ENCODE measurements at regions not wholly inside any gene's neighbourhood (a gene's known extent, or its start where the extent isn't known, plus 50 kb on each side); places are given as distances from the start of the nearest gene placed in this dataset.

GRCh38 chr19:29386970-29387369, 138.8 kb upstream of the VSTM2B start:
- H3K4me1 ChIP-seq (ENCODE audit: insufficient read depth, low read length): no peaks in the 10 kb centered on the region

GRCh38 chr19:29387586-29387985, 138.2 kb upstream of the VSTM2B start:
- DNase-seq (ENCODE audit: insufficient read length, low spot score, missing footprints): no peak
- Histone ChIP-seq H3K4me1 (ENCODE audit: insufficient read depth, low read length) (no peaks in the 10 kb centered on the region), H3K4me2 (ENCODE audit: insufficient read depth, low read length) (no peak overlapping the region), H3K79me2 (ENCODE audit: insufficient read depth, low read length) (no peaks in the 10 kb centered on the region), H3K4me3 (ENCODE audit: insufficient read depth, low read length) (no peak overlapping the region), H3K27ac (ENCODE audit: low read depth, low read length) (no peak overlapping the region), H2AFZ (ENCODE audit: low read length) (no peak overlapping the region), H3K27me3 (ENCODE audit: insufficient read depth, low read length) (no peaks in the 10 kb centered on the region), H4K20me1 (ENCODE audit: insufficient read depth, low read length) (no peaks in the 10 kb centered on the region), H3K36me3 (ENCODE audit: insufficient read depth, low read length) (no peaks in the 10 kb centered on the region), H3K9me3 (ENCODE audit: low read depth, low read length) (peaks cover 5% of the 10 kb centered on the region)
- no peak for TF ChIP-seq CTCF (IDR thresholded peaks at IDR 0.05; ENCODE audit: extremely low read depth, low read depth, low read length)

More at GRCh38 chr19:29386970-29387369, 138.8 kb upstream of the VSTM2B start:
- Histone ChIP-seq H2AFZ (ENCODE audit: low read length) (no peak overlapping the region), H3K36me3 (ENCODE audit: insufficient read depth, low read length) (no peaks in the 10 kb centered on the region), H3K4me2 (ENCODE audit: insufficient read depth, low read length) (no peak overlapping the region), H3K4me3 (ENCODE audit: insufficient read depth, low read length) (no peak overlapping the region), H3K9me3 (ENCODE audit: low read depth, low read length) (peaks cover 5% of the 10 kb centered on the region), H4K20me1 (ENCODE audit: insufficient read depth, low read length) (no peaks in the 10 kb centered on the region), H3K79me2 (ENCODE audit: insufficient read depth, low read length) (no peaks in the 10 kb centered on the region), H3K27ac (ENCODE audit: low read depth, low read length) (no peak overlapping the region), H3K27me3 (ENCODE audit: insufficient read depth, low read length) (no peaks in the 10 kb centered on the region)
- no peak for TF ChIP-seq CTCF (IDR thresholded peaks at IDR 0.05; ENCODE audit: extremely low read depth, low read depth, low read length)
- no peak for DNase-seq (ENCODE audit: insufficient read length, low spot score, missing footprints)

GRCh38 chr19:29389495-29389894, 136.3 kb upstream of the VSTM2B start:
- no peak for TF ChIP-seq CTCF (IDR thresholded peaks at IDR 0.05; ENCODE audit: extremely low read depth, low read depth, low read length)
- H3K27ac ChIP-seq (ENCODE audit: low read depth, low read length): no peak overlapping the region
- H2AFZ ChIP-seq (ENCODE audit: low read length): no peak overlapping the region
- H3K36me3 ChIP-seq (ENCODE audit: insufficient read depth, low read length): no peaks in the 10 kb centered on the region
- no peaks in the 10 kb centered on the region for H3K27me3 ChIP-seq (ENCODE audit: insufficient read depth, low read length)
- H3K4me3 ChIP-seq (ENCODE audit: insufficient read depth, low read length): no peak overlapping the region
- DNase-seq (ENCODE audit: insufficient read length, low spot score, missing footprints): no peak
- no peaks in the 10 kb centered on the region for H3K79me2 ChIP-seq (ENCODE audit: insufficient read depth, low read length)
- H3K4me1 ChIP-seq (ENCODE audit: insufficient read depth, low read length): no peaks in the 10 kb centered on the region
- H3K9me3 ChIP-seq (ENCODE audit: low read depth, low read length): peaks cover 5% of the 10 kb centered on the region
- no peaks in the 10 kb centered on the region for H4K20me1 ChIP-seq (ENCODE audit: insufficient read depth, low read length)
- no peak overlapping the region for H3K4me2 ChIP-seq (ENCODE audit: insufficient read depth, low read length)

GRCh38 chr19:29390742-29391141, 135.1 kb upstream of the VSTM2B start:
- Histone ChIP-seq H3K9me3 (ENCODE audit: low read depth, low read length) (peaks cover 5% of the 10 kb centered on the region), H3K27ac (ENCODE audit: low read depth, low read length) (no peak overlapping the region), H3K36me3 (ENCODE audit: insufficient read depth, low read length) (no peaks in the 10 kb centered on the region), H3K79me2 (ENCODE audit: insufficient read depth, low read length) (no peaks in the 10 kb centered on the region), H3K4me2 (ENCODE audit: insufficient read depth, low read length) (no peak overlapping the region), H2AFZ (ENCODE audit: low read length) (no peak overlapping the region), H4K20me1 (ENCODE audit: insufficient read depth, low read length) (no peaks in the 10 kb centered on the region), H3K27me3 (ENCODE audit: insufficient read depth, low read length) (no peaks in the 10 kb centered on the region), H3K4me3 (ENCODE audit: insufficient read depth, low read length) (no peak overlapping the region), H3K4me1 (ENCODE audit: insufficient read depth, low read length) (no peaks in the 10 kb centered on the region)
- no peak for DNase-seq (ENCODE audit: insufficient read length, low spot score, missing footprints)
- no peak for TF ChIP-seq CTCF (IDR thresholded peaks at IDR 0.05; ENCODE audit: extremely low read depth, low read depth, low read length)
